ENCODE measurements at regions not wholly inside any gene's neighbourhood (a gene's known extent, or its start where the extent isn't known, plus 50 kb on each side); places are given as distances from the start of the nearest gene placed in this dataset.

- no peak for TF ChIP-seq CTCF (IDR thresholded peaks at IDR 0.05)
- no peak for TF ChIP-seq POLR2A (IDR thresholded peaks at IDR 0.05)
Measured at GRCh38 chr3:16122155-16122554, 52.3 kb upstream of the GALNT15 start.
